ENCODE measurements at regions not wholly inside any gene's neighbourhood (a gene's known extent, or its start where the extent isn't known, plus 50 kb on each side); places are given as distances from the start of the nearest gene placed in this dataset.

- no peak for FAIRE-seq
- H3K9me3 ChIP-seq (replicated peaks; ENCODE audit: control insufficient read depth, insufficient read depth, low read depth, low read length), result no peaks in the 10 kb centered on the region
- intact Hi-C loops (cut with micrococcal nuclease) (no loop called here), in situ Hi-C loops (cut with MboI) (no loop called here)
- H3K4me1 ChIP-seq (replicated peaks in 1 of 2; ENCODE audit: control insufficient read depth in 2 of 2, insufficient read depth in 2 of 2, low read length in 2 of 2), result no peaks in the 10 kb centered on the region
- no TSS peak for BruUV-seq (replicated peaks)
- ChIA-PET CTCF (ENCODE audit: low intra/inter-chr PET ratio) (no interaction called here), POLR2A (no interaction called here)
- no peak overlapping the region for H3K27ac ChIP-seq (ENCODE audit: extremely low read depth, low read depth, low read length)
- no peaks in the 10 kb centered on the region for H3K9me1 ChIP-seq (ENCODE audit: control insufficient read depth, insufficient read depth, low read length)
- WGBS (ENCODE audit: insufficient coverage, low coverage, missing lambda C conversion rate), result 0% methylated on average over 2 of the region's 2 CpGs
- H3K79me2 ChIP-seq (ENCODE audit: control insufficient read depth, insufficient read depth, low read length), result no peaks in the 10 kb centered on the region
- no peaks in the 10 kb centered on the region for H4K20me1 ChIP-seq (replicated peaks; ENCODE audit: control insufficient read depth, insufficient read depth, low read length)
- no peak for TF ChIP-seq POLR2H (tag; IDR thresholded peaks at IDR 0.05; ENCODE audit: low read depth)
- TF ChIP-seq ZNF316 (IDR thresholded peaks at IDR 0.05), result 0 out of 2 replicates have a peak, but pooled peaks have one; percentile 4
- no peak for TF ChIP-seq NFE2L1 (tag; IDR thresholded peaks at IDR 0.05; ENCODE audit: borderline replicate concordance, low read depth)
- H2AFZ ChIP-seq (ENCODE audit: low read depth, low read length), result no peak overlapping the region
- H3K27me3 ChIP-seq (ENCODE audit: control insufficient read depth in 2 of 2, insufficient read depth in 2 of 2, low read length in 2 of 2), result no peaks in the 10 kb centered on the region
- no peak overlapping the region for H3K4me3 ChIP-seq
- ATAC-seq, result no peak
- no peaks in the 10 kb centered on the region for H3K36me3 ChIP-seq (ENCODE audit: control insufficient read depth, insufficient read depth, low read length)
- no peak overlapping the region for H3K4me2 ChIP-seq (ENCODE audit: insufficient read depth, low read length)
- no peak overlapping the region for H3K9ac ChIP-seq (ENCODE audit: insufficient read depth in 1 of 2, low read depth in 2 of 2, low read length in 2 of 2)
- DNase-seq (ENCODE audit: extremely low read depth in 1 of 4, low spot score in 3 of 4), result no peak
These were observed 702.6 kb upstream of the ROBO1 start for GRCh38 chr3:80470433-80470832.

GRCh38 chr3:80465746-80466145 is 697.9 kb upstream of the ROBO1 start:
- ChIA-PET POLR2A (no interaction called here), CTCF (ENCODE audit: low intra/inter-chr PET ratio) (no interaction called here)
- no peak overlapping the region for H2AFZ ChIP-seq (ENCODE audit: low read depth, low read length)
- H3K4me3 ChIP-seq, result no peak overlapping the region
- no peaks in the 10 kb centered on the region for H3K36me3 ChIP-seq (ENCODE audit: control insufficient read depth, insufficient read depth, low read length)
- in situ Hi-C loops (cut with MboI), result no loop called here
- intact Hi-C loops (cut with micrococcal nuclease), result no loop called here
- H3K27ac ChIP-seq (ENCODE audit: extremely low read depth, low read depth, low read length), result no peak overlapping the region
- no TSS peak for BruUV-seq (replicated peaks)
- H3K79me2 ChIP-seq (ENCODE audit: control insufficient read depth, insufficient read depth, low read length), result no peaks in the 10 kb centered on the region
- ATAC-seq (no peak), FAIRE-seq (no peak), DNase-seq (ENCODE audit: extremely low read depth in 1 of 4, low spot score in 3 of 4) (no peak)
- no peak overlapping the region for H3K9ac ChIP-seq (ENCODE audit: insufficient read depth in 1 of 2, low read depth in 2 of 2, low read length in 2 of 2)
- H3K27me3 ChIP-seq (ENCODE audit: control insufficient read depth in 2 of 2, insufficient read depth in 2 of 2, low read length in 2 of 2), result no peaks in the 10 kb centered on the region
- no peak overlapping the region for H3K4me2 ChIP-seq (ENCODE audit: insufficient read depth, low read length)
- 0% methylated on average over 1 of the region's 1 CpG for WGBS (ENCODE audit: insufficient coverage, low coverage, missing lambda C conversion rate)
- no peaks in the 10 kb centered on the region for H3K9me3 ChIP-seq (replicated peaks; ENCODE audit: control insufficient read depth, insufficient read depth, low read depth, low read length)
- H3K4me1 ChIP-seq (replicated peaks in 1 of 2; ENCODE audit: control insufficient read depth in 2 of 2, insufficient read depth in 2 of 2, low read length in 2 of 2), result no peaks in the 10 kb centered on the region
- no peaks in the 10 kb centered on the region for H4K20me1 ChIP-seq (replicated peaks; ENCODE audit: control insufficient read depth, insufficient read depth, low read length)
- TF ChIP-seq JUND (IDR thresholded peaks at IDR 0.05; ENCODE audit: borderline replicate concordance, low read depth, low read length), result no peak
- TF ChIP-seq JUND (tag; IDR thresholded peaks at IDR 0.05; ENCODE audit: borderline replicate concordance, low read depth, low read length), result no peak
- TF ChIP-seq ZNF165 (CRISPR knock-in tag; IDR thresholded peaks at IDR 0.05; ENCODE audit: borderline replicate concordance), result no peak
- no peak for TF ChIP-seq BDP1 (IDR thresholded peaks at IDR 0.05; ENCODE audit: insufficient read depth, insufficient read length)
- TF ChIP-seq MAX (CRISPR knock-in tag; IDR thresholded peaks at IDR 0.05), result no peak
- TF ChIP-seq EWSR1 (IDR thresholded peaks at IDR 0.05; ENCODE audit: borderline replicate concordance, low read depth, partially characterized antibody), result no peak
- no peak for TF ChIP-seq PHTF2 (CRISPR knock-in tag; IDR thresholded peaks at IDR 0.05)
- TF ChIP-seq ZNF778 (CRISPR knock-in tag; IDR thresholded peaks at IDR 0.05), result no peak
- TF ChIP-seq AFF1 (IDR thresholded peaks at IDR 0.05; ENCODE audit: low read depth in 1 of 2, partially characterized antibody in 2 of 2), result no peak
- TF ChIP-seq XRCC4 (IDR thresholded peaks at IDR 0.05; ENCODE audit: extremely low read depth, insufficient read depth, insufficient read length), result no peak
- no peaks in the 10 kb centered on the region for H3K9me1 ChIP-seq (ENCODE audit: control insufficient read depth, insufficient read depth, low read length)

Data from K562 (cell line).